Vagina (tissue), 2 donors: ENCODE measurements at regions not wholly inside any gene's neighbourhood (a gene's known extent, or its start where the extent isn't known, plus 50 kb on each side); places are given as distances from the start of the nearest gene placed in this dataset.

Source experiments
- DNase-seq, 2 donors: peaks; one replicate each; pipeline ENCODE4 v3.0.0-alpha.2; 2017; ENCODE audit errors: extremely low spot score in 2 of 2
- H3K27ac ChIP-seq: fragments of 200-600 bp; sonication (generic); one replicate; pipeline ENCODE4 v1.5.1; 2019
- H3K27me3 ChIP-seq: fragments of 200-600 bp; sonication (generic); one replicate; pipeline ENCODE4 v1.5.1; 2019
- H3K36me3 ChIP-seq, 2 donors: fragments of 200-600 bp; sonication (generic); one replicate each; pipeline ENCODE4 v1.5.1; 2017 to 2019
- H3K4me1 ChIP-seq: fragments of 200-600 bp; sonication (generic); one replicate; pipeline ENCODE4 v1.5.1; 2019
- H3K4me3 ChIP-seq, 2 donors: fragments of 200-600 bp; sonication (generic); 1 replicate in 1 of 2; 2 replicates in 1 of 2; pipeline ENCODE4 v1.5.1; 2016 to 2019
- H3K9me3 ChIP-seq: fragments of 200-600 bp; sonication (generic); one replicate; pipeline ENCODE4 v1.5.1; 2019
- POLR2A ChIP-seq, 2 donors: fragments of 450-650 bp; IDR thresholded peaks; one replicate each; pipeline ENCODE4 v1.6.1; 2017; ENCODE audit warnings: antibody characterized with exemption in 2 of 2, mild to moderate bottlenecking in 2 of 2, moderate library complexity in 2 of 2
- POLR2AphosphoS5 ChIP-seq, 2 donors: sonication (generic); formaldehyde crosslinking; IDR thresholded peaks; one replicate each; pipeline ENCODE4 v1.9.0; 2017; ENCODE audit warnings: antibody characterized with exemption in 2 of 2, mild to moderate bottlenecking in 2 of 2, low read depth in 1 of 2; ENCODE audit not compliant: insufficient read depth in 1 of 2
- intact Hi-C: fragments of 100-400 bp; cut with DNase I; formaldehyde crosslinking; loops from one replicate; pipeline ENCODE4 v1.15.1; 2023
- TF ChIP-seq, protein P1 (sequence below), 3 experiments: fragments of 450-650 bp in 2 of 3; fragments of 200-600 bp in 1 of 3; sonication (generic) in 1 of 3; IDR thresholded peaks; one replicate each; pipeline ENCODE4 v1.5.1; 2017 to 2019; ENCODE audit warnings: antibody characterized with exemption in 3 of 3, mild to moderate bottlenecking in 2 of 3, moderate library complexity in 2 of 3

DNA sequence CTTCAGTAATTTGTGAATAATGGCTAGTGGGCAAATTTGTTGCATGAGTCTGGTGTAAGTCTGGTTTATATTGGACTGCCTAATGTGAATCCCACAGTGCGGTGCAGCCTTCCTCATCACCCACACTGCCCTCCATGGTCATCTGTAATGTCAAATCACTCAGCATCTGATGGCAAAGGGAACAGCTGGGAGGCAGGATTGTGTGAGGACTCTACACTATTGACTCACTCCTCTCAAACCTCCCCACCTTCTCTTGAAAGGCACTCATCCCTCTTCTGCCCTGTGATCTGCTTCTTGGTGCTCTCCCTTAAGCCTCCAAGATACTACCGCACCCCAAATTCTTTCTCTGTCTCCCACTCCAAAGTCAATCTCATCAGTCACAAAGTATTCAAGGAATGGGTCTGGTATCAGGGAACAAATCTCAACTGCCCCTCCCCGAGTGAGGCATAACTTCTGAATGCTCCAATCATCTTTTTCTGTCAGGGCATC, 146.0 kb upstream of the BEND6 start:
- TF ChIP-seq POLR2A (IDR thresholded peaks at IDR 0.05) (no peak), POLR2AphosphoS5 (IDR thresholded peaks at IDR 0.05; ENCODE audit: insufficient read depth in 1 of 2, low read depth in 1 of 2) (no peak)
- TF ChIP-seq, protein P1, sequence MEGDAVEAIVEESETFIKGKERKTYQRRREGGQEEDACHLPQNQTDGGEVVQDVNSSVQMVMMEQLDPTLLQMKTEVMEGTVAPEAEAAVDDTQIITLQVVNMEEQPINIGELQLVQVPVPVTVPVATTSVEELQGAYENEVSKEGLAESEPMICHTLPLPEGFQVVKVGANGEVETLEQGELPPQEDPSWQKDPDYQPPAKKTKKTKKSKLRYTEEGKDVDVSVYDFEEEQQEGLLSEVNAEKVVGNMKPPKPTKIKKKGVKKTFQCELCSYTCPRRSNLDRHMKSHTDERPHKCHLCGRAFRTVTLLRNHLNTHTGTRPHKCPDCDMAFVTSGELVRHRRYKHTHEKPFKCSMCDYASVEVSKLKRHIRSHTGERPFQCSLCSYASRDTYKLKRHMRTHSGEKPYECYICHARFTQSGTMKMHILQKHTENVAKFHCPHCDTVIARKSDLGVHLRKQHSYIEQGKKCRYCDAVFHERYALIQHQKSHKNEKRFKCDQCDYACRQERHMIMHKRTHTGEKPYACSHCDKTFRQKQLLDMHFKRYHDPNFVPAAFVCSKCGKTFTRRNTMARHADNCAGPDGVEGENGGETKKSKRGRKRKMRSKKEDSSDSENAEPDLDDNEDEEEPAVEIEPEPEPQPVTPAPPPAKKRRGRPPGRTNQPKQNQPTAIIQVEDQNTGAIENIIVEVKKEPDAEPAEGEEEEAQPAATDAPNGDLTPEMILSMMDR (IDR thresholded peaks at IDR 0.05), result no peak
- intact Hi-C loops, result no loop called here

DNA sequence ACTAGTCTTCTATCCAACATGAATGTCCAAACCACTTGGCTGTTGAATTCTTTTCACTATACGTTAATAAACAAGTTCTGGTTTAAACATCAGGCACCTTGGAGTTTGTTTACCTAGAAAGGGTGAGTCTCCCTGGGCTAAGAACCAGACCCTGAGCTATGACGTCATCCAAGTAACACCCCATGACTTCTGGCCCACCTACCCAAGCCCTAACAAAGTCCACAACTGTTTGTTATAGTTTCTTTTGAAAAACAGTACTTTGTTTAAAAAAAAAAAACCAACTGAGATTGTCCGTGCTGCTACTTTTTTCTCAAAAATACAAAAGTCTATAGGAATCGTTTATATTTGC, 146.9 kb upstream of the BEND6 start:
- Histone ChIP-seq H3K27me3 (no peaks in the 10 kb centered on the region), H3K36me3 (no peaks in the 10 kb centered on the region), H3K4me1 (peaks cover 4% of the 10 kb centered on the region), H3K9me3 (no peaks in the 10 kb centered on the region), H3K27ac (no peak overlapping the region), H3K4me3 (no peak overlapping the region)
- no peak for DNase-seq
- intact Hi-C loops, result no loop called here
- TF ChIP-seq POLR2A (IDR thresholded peaks at IDR 0.05) (no peak), POLR2AphosphoS5 (IDR thresholded peaks at IDR 0.05; ENCODE audit: insufficient read depth in 1 of 2, low read depth in 1 of 2) (no peak)
- TF ChIP-seq, protein P1 (IDR thresholded peaks at IDR 0.05), result no peak

More for the DNA sequence above, 146.0 kb upstream of the BEND6 start:
- Histone ChIP-seq H3K9me3 (no peaks in the 10 kb centered on the region), H3K4me1 (no peaks in the 10 kb centered on the region), H3K27ac (no peak overlapping the region), H3K27me3 (no peaks in the 10 kb centered on the region), H3K4me3 (no peak overlapping the region), H3K36me3 (no peaks in the 10 kb centered on the region)
- DNase-seq, result no peak

DNA sequence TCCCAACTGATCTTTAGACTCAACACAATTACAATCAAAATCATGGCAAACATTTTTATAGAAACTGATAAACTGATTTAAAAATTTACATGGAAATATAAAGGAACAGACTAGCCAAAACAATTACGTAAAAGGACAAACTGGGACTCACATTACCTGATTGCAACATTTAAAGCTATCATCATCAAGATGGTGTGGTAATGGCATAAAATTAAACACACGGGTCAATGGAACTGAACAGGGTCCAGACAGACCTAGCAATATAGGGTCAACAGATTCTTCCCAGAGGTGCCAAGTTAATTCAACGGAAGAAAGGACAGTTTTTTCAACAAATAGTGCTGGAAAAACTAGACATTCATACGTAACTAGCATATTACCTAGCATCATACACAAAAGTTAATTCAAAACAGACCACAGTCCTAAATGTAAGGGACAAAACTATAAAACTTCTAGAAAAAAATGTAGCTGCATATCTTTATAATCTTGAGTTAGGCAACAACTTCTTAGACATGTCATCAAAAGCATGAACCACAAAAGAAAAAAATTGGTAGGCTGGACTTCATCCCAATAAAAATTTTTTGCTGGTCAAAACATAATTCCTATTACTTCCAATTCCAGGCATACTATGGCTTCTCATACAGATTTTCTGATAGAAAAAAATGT, 147.4 kb upstream of the BEND6 start:
- TF ChIP-seq, protein P1 (IDR thresholded peaks at IDR 0.05), result no peak
- no peak for TF ChIP-seq POLR2A (IDR thresholded peaks at IDR 0.05)
- TF ChIP-seq POLR2AphosphoS5 (IDR thresholded peaks at IDR 0.05; ENCODE audit: insufficient read depth in 1 of 2, low read depth in 1 of 2), result no peak
- no peak for DNase-seq
- Histone ChIP-seq H3K4me3 (no peak overlapping the region), H3K27ac (no peak overlapping the region), H3K27me3 (no peaks in the 10 kb centered on the region), H3K9me3 (no peaks in the 10 kb centered on the region), H3K36me3 (no peaks in the 10 kb centered on the region), H3K4me1 (peaks cover 9% of the 10 kb centered on the region)
- intact Hi-C loops, result no loop called here

DNA sequence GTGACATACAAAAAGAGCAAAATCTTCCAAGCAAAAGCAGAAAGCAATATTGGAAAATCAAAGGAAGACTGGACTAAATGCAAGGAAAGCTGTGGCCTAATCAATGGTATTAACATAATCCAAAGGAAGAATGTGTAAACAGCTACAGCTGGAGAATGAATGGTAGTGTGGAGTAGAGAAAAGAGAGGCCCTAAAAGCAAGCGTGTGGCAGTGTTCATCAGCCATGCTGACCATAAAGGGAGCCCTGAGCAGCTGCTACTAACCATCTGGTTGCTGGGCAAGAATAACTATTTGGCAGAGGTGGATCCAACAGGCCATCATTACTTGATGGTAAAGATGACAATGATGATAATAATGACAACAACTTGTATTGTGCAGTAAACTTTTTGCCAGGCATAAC, 148.5 kb upstream of the BEND6 start:
- no peaks in the 10 kb centered on the region for H3K27me3 ChIP-seq
- H3K36me3 ChIP-seq, result no peaks in the 10 kb centered on the region
- no peaks in the 10 kb centered on the region for H3K9me3 ChIP-seq
- H3K27ac ChIP-seq, result no peak overlapping the region
- no peak for DNase-seq
- intact Hi-C loops, result no loop called here
- TF ChIP-seq, protein P1 (IDR thresholded peaks at IDR 0.05), result no peak
- TF ChIP-seq POLR2AphosphoS5 (IDR thresholded peaks at IDR 0.05; ENCODE audit: insufficient read depth in 1 of 2, low read depth in 1 of 2) (no peak), POLR2A (IDR thresholded peaks at IDR 0.05) (no peak)
- peaks cover 11% of the 10 kb centered on the region for H3K4me1 ChIP-seq
- H3K4me3 ChIP-seq, result no peak overlapping the region

DNA sequence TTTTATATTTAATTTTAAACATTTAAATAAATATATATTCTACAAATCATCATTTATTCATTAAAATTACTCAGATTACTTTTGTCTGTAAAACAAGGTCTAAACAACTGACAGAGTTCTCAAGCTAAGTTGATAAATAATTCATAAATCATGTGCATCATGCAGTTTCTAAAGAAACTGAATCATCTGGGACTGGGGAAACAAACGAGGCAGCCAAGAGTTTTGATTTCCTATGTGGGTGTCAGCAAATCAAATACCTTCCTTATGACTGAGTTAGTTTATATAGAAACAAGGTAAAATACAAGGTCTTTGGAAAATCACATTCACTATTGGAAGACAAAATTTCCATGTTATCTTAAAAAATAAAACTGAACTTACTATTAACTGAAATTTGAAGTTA, 149.9 kb upstream of the BEND6 start:
- H3K27me3 ChIP-seq, result no peaks in the 10 kb centered on the region
- TF ChIP-seq POLR2A (IDR thresholded peaks at IDR 0.05), result no peak
- TF ChIP-seq, protein P1 (IDR thresholded peaks at IDR 0.05), result no peak
- TF ChIP-seq POLR2AphosphoS5 (IDR thresholded peaks at IDR 0.05; ENCODE audit: insufficient read depth in 1 of 2, low read depth in 1 of 2), result no peak
- H3K36me3 ChIP-seq, result no peaks in the 10 kb centered on the region
- H3K27ac ChIP-seq, result no peak overlapping the region
- intact Hi-C loops, result no loop called here
- no peak overlapping the region for H3K4me3 ChIP-seq
- no peaks in the 10 kb centered on the region for H3K9me3 ChIP-seq
- H3K4me1 ChIP-seq, result peaks cover 11% of the 10 kb centered on the region
- no peak for DNase-seq
